Tibial nerve (tissue), 4 donors: ENCODE measurements at regions not wholly inside any gene's neighbourhood (a gene's known extent, or its start where the extent isn't known, plus 50 kb on each side); places are given as distances from the start of the nearest gene placed in this dataset.

ENCODE experiments used
- DNase-seq, 2 donors: peaks; one replicate each; pipeline ENCODE4 v3.0.0-alpha.2; 2019; ENCODE audit warnings: low spot score in 2 of 2
- H3K27ac ChIP-seq, 4 donors: fragments of 200-600 bp; sonication (generic) in 3 of 4; one replicate each; pipeline ENCODE4 v1.5.1; 2017 to 2019; ENCODE audit warnings: mild to moderate bottlenecking in 1 of 4
- H3K27me3 ChIP-seq, 2 donors: fragments of 200-600 bp; sonication (generic) in 1 of 2; one replicate each; pipeline versions ENCODE4 v1.5.1 to v1.6.0; 2017 to 2019
- H3K36me3 ChIP-seq, 3 donors: fragments of 200-600 bp; sonication (generic); one replicate each; pipeline ENCODE4 v1.5.1; 2018 to 2019
- H3K4me1 ChIP-seq, 4 donors: fragments of 200-600 bp; sonication (generic) in 3 of 4; one replicate each; pipeline ENCODE4 v1.5.1; 2017 to 2019
- H3K4me3 ChIP-seq, 4 donors: fragments of 200-600 bp; sonication (generic) in 3 of 4; one replicate each; pipeline ENCODE4 v1.5.1; 2017 to 2019; ENCODE audit warnings: mild to moderate bottlenecking in 1 of 4, moderate library complexity in 1 of 4
- H3K9me3 ChIP-seq, 4 donors: fragments of 200-600 bp; sonication (generic) in 3 of 4; one replicate each; pipeline ENCODE4 v1.5.1; 2017 to 2019
- CTCF ChIP-seq, 5 experiments: fragments of 200-600 bp in 3 of 5; fragments of 450-650 bp in 2 of 5; sonication (generic) in 3 of 5; IDR thresholded peaks; one replicate each; pipeline ENCODE4 v1.5.1; 2016 to 2019; ENCODE audit warnings: antibody characterized with exemption in 5 of 5, mild to moderate bottlenecking in 3 of 5, moderate library complexity in 2 of 5
- EP300 ChIP-seq, 2 donors: sonication (generic); formaldehyde crosslinking; IDR thresholded peaks; one replicate each; pipeline ENCODE4 v1.6.1; 2017; ENCODE audit warnings: antibody characterized with exemption in 2 of 2, mild to moderate bottlenecking in 1 of 2
- POLR2A ChIP-seq, 2 donors: fragments of 450-650 bp; IDR thresholded peaks; one replicate each; pipeline ENCODE4 v1.6.1; 2017; ENCODE audit warnings: antibody characterized with exemption in 2 of 2, mild to moderate bottlenecking in 2 of 2, moderate library complexity in 2 of 2
- WGBS, 2 donors: methylation state at CpG; one replicate each; pipeline ENCODE4 v1.1.5; 2018; 5-methylcytosine and 5-hydroxymethylcytosine counted together

GRCh38 chr9:105173306-105173705 lies 71.1 kb upstream of the SLC44A1 start:
- Histone ChIP-seq H3K4me1 (no peaks in the 10 kb centered on the region), H3K36me3 (no peaks in the 10 kb centered on the region), H3K27me3 (no peaks in the 10 kb centered on the region), H3K27ac (no peak overlapping the region), H3K4me3 (no peak overlapping the region), H3K9me3 (no peaks in the 10 kb centered on the region)
- WGBS, 2 donors: 91 to 94% methylated on average over 4 of the region's 4 CpGs
- DNase-seq: no peak
- TF ChIP-seq POLR2A (IDR thresholded peaks at IDR 0.05) (no peak), CTCF (IDR thresholded peaks at IDR 0.05) (no peak), EP300 (IDR thresholded peaks at IDR 0.05) (no peak)

DNA sequence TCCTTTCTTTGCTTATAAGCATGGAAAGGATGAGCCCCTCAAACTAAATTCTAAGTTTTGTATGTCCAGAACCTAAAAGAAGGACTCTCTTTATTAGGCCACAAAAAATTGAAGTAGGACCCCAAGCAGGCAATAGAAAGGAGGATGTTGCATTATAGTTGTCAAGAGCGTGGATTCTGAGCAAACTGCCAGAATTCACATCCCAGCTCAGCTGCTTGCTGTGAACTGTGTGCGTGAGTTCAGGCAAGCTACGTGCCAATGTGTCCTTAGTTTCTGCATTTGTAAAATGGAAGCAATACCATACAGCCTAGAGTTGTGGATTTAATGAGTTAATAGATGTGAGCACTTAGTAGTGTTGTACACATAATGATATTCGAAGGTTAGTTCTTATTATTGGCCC lies 70.6 kb upstream of the SLC44A1 start:
- WGBS, 2 donors: 84 to 93% methylated on average over 4 of the region's 4 CpGs
- no peak overlapping the region for H3K4me3 ChIP-seq
- H3K4me1 ChIP-seq: no peaks in the 10 kb centered on the region
- H3K27me3 ChIP-seq: no peaks in the 10 kb centered on the region
- DNase-seq: no peak
- H3K36me3 ChIP-seq: no peaks in the 10 kb centered on the region
- TF ChIP-seq CTCF (IDR thresholded peaks at IDR 0.05): no peak
- no peak for TF ChIP-seq POLR2A (IDR thresholded peaks at IDR 0.05)
- TF ChIP-seq EP300 (IDR thresholded peaks at IDR 0.05): no peak
- no peak overlapping the region for H3K27ac ChIP-seq
- H3K9me3 ChIP-seq: no peaks in the 10 kb centered on the region

GRCh38 chr9:105176194-105176593 lies 68.3 kb upstream of the SLC44A1 start:
- DNase-seq: no peak
- Histone ChIP-seq H3K9me3 (no peaks in the 10 kb centered on the region), H3K27me3 (no peaks in the 10 kb centered on the region), H3K27ac (no peak overlapping the region), H3K36me3 (no peaks in the 10 kb centered on the region), H3K4me1 (no peaks in the 10 kb centered on the region), H3K4me3 (no peak overlapping the region)
- no peak for TF ChIP-seq CTCF (IDR thresholded peaks at IDR 0.05)
- TF ChIP-seq POLR2A (IDR thresholded peaks at IDR 0.05): no peak
- no peak for TF ChIP-seq EP300 (IDR thresholded peaks at IDR 0.05)
- 91 to 94% methylated on average over 3 of the region's 3 CpGs for WGBS, 2 donors

- peak overlapping the region in 1 of 4 donors; percentile 45 for H3K27ac ChIP-seq
- no peak for DNase-seq
- H3K27me3 ChIP-seq: no peaks in the 10 kb centered on the region
- WGBS, 2 donors: 40 to 58% methylated on average over 10 of the region's 10 CpGs
- no peaks in the 10 kb centered on the region for H3K36me3 ChIP-seq
- H3K4me1 ChIP-seq: no peaks in the 10 kb centered on the region
- no peaks in the 10 kb centered on the region for H3K9me3 ChIP-seq
- no peak overlapping the region for H3K4me3 ChIP-seq
- TF ChIP-seq CTCF (IDR thresholded peaks at IDR 0.05) (no peak), EP300 (IDR thresholded peaks at IDR 0.05) (no peak), POLR2A (IDR thresholded peaks at IDR 0.05) (no peak)
Observed at GRCh38 chr9:105178076-105178475, 66.4 kb upstream of the SLC44A1 start.

DNA sequence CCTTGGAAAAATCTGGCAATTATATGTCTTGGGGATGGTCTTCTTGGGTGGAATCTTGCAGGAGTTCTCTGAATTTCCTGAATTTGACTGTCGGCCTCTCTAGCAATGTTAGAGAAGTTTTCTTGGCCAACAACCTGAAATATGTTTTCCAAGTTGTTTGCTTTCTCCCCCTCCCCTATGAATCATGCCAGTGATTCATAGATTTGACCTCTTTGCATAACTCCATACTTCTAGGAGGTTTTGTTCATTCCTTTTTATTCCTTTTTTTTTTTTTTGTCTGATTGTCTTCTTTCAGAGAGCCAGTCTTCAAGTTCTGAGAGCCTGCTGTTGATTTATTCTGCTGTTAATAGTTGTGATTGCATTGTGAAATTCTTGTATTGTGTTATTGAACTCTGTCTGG lies 56.7 kb upstream of the SLC44A1 start:
- WGBS, 2 donors: 70 to 72% methylated on average over 1 of the region's 1 CpG

More for the DNA sequence above, 56.7 kb upstream of the SLC44A1 start:
- Histone ChIP-seq H3K4me1 (peaks cover 0 to 9% (median 0%) of the 10 kb centered on the region in 4 donors), H3K9me3 (peaks cover 0 to 7% (median 0%) of the 10 kb centered on the region in 4 donors), H3K27me3 (no peaks in the 10 kb centered on the region), H3K36me3 (no peaks in the 10 kb centered on the region), H3K4me3 (no peak overlapping the region), H3K27ac (no peak overlapping the region)
- no peak for TF ChIP-seq POLR2A (IDR thresholded peaks at IDR 0.05)
- no peak for TF ChIP-seq EP300 (IDR thresholded peaks at IDR 0.05)
- no peak for TF ChIP-seq CTCF (IDR thresholded peaks at IDR 0.05)
- no peak for DNase-seq
